IMR-90 (cell line): ENCODE measurements at regions not wholly inside any gene's neighbourhood (a gene's known extent, or its start where the extent isn't known, plus 50 kb on each side); places are given as distances from the start of the nearest gene placed in this dataset.

ENCODE experiments used
- ATAC-seq: fragments of 200-7000 bp; cut with Tn5 transposase; 2 replicates; pipeline ENCODE4 v1.9.1; 2020; ENCODE audit warnings: low read depth, mild to moderate bottlenecking, moderate library complexity
- BruUV-seq: library from RNA; stranded (reverse); fragments of 400-500 nt; replicated peaks from 2 replicates; lab custom pipeline; 2021; lab: Mats Ljungman, UMichigan
- CTCF ChIA-PET: fragments of 300-600 bp; formaldehyde crosslinking; extraction: SDS; loops from one replicate; lab custom pipeline; 2021; ENCODE audit warnings: antibody characterized with exemption; lab: Yijun Ruan, JAX
- POLR2A ChIA-PET: fragments of 300-600 bp; sonication (Branson Sonifier 250); formaldehyde crosslinking; loops from one replicate; lab custom pipeline; 2022; ENCODE audit warnings: antibody characterized with exemption; ENCODE audit not compliant: unreplicated experiment; lab: Charles Lee
- DNase-seq: peaks from one replicate; pipeline ENCODE4 v3.0.0; 2013
- H2AFZ ChIP-seq: replicated peaks from 2 replicates; pipeline ENCODE3; 2013; ENCODE audit warnings: low read length, mild to moderate bottlenecking; ENCODE audit not compliant: poor library complexity
- H2AK5ac ChIP-seq: 2 replicates; pipeline ENCODE4 v1.6.1; 2013; ENCODE audit warnings: low read depth, low read length, inconsistent platforms
- H2AK9ac ChIP-seq: replicated peaks from 2 replicates; pipeline ENCODE3; 2013; ENCODE audit warnings: mild to moderate bottlenecking, low read depth, low read length, moderate library complexity; ENCODE audit not compliant: poor library complexity
- H2BK120ac ChIP-seq: 2 replicates; pipeline ENCODE4 v1.6.1; 2013; ENCODE audit warnings: low read depth, low read length, inconsistent platforms
- H2BK15ac ChIP-seq: 3 replicates; pipeline ENCODE4 v1.6.1; 2013; ENCODE audit warnings: low read depth, low read length, inconsistent platforms
- H2BK20ac ChIP-seq: 2 replicates; pipeline ENCODE4 v1.6.1; 2013; ENCODE audit warnings: low read depth, mild to moderate bottlenecking, inconsistent platforms, low read length, moderate library complexity
- H2BK5ac ChIP-seq: 2 replicates; pipeline ENCODE4 v1.6.1; 2013; ENCODE audit warnings: mild to moderate bottlenecking, low read depth, low read length, inconsistent platforms; ENCODE audit not compliant: poor library complexity, severe bottlenecking
- H3K14ac ChIP-seq: replicated peaks from 2 replicates; pipeline ENCODE4 v1.6.1; 2013; ENCODE audit warnings: low read depth, low read length, inconsistent platforms
- H3K18ac ChIP-seq: 2 replicates; pipeline ENCODE4 v1.6.1; 2013; ENCODE audit warnings: low read depth, low read length, control low read depth
- H3K23ac ChIP-seq: 2 replicates; pipeline ENCODE4 v1.6.1; 2013; ENCODE audit warnings: low read depth, low read length, inconsistent platforms
- H3K27ac ChIP-seq: 2 replicates; pipeline ENCODE4 v1.5.1; 2013; ENCODE audit warnings: mild to moderate bottlenecking, control low read depth, low read length; ENCODE audit not compliant: insufficient read depth
- H3K27me3 ChIP-seq: 2 replicates; pipeline ENCODE4 v1.6.1; 2013; ENCODE audit warnings: low read length; ENCODE audit not compliant: control insufficient read depth, insufficient read depth
- H3K36me3 ChIP-seq: 2 replicates; pipeline ENCODE4 v1.6.1; 2013; ENCODE audit warnings: low read length, mixed read lengths; ENCODE audit not compliant: control insufficient read depth, insufficient read depth
- H3K4ac ChIP-seq: 2 replicates; pipeline ENCODE4 v1.6.1; 2013; ENCODE audit warnings: low read depth, low read length, inconsistent platforms
- H3K4me1 ChIP-seq: 2 replicates; pipeline ENCODE4 v1.6.1; 2013; ENCODE audit warnings: low read length, mixed read lengths; ENCODE audit not compliant: control insufficient read depth, insufficient read depth
- H3K4me2 ChIP-seq: 2 replicates; pipeline ENCODE4 v1.6.1; 2013; ENCODE audit warnings: low read depth, mild to moderate bottlenecking, control low read depth, low read length, moderate library complexity
- H3K4me3 ChIP-seq: 2 replicates; pipeline ENCODE4 v1.5.1; 2013; ENCODE audit warnings: low read depth, mild to moderate bottlenecking, control low read depth, low read length, moderate library complexity; ENCODE audit not compliant: insufficient read depth
- H3K56ac ChIP-seq: 2 replicates; pipeline ENCODE4 v1.6.1; 2013; ENCODE audit warnings: low read length, inconsistent platforms; ENCODE audit not compliant: insufficient read depth; ENCODE audit errors: extremely low read depth
- H3K79me1 ChIP-seq, 2 experiments: 2 replicates each; pipeline ENCODE4 v1.6.1; 2013; ENCODE audit warnings: low read length in 2 of 2, inconsistent platforms in 1 of 2, low read depth in 1 of 2
- H3K9ac ChIP-seq: 2 replicates; pipeline ENCODE4 v1.6.1; 2013; ENCODE audit warnings: low read depth, low read length, control low read depth
- H3K9me1 ChIP-seq: 2 replicates; pipeline ENCODE4 v1.6.1; 2013; ENCODE audit warnings: low read length, inconsistent platforms; ENCODE audit not compliant: insufficient read depth
- H3K9me3 ChIP-seq: 2 replicates; pipeline ENCODE4 v1.6.1; 2013; ENCODE audit warnings: low read length; ENCODE audit not compliant: control insufficient read depth, insufficient read depth
- H4K20me1 ChIP-seq: 2 replicates; pipeline ENCODE4 v1.6.1; 2013; ENCODE audit warnings: low read length, inconsistent platforms; ENCODE audit not compliant: insufficient read depth
- H4K5ac ChIP-seq: 2 replicates; pipeline ENCODE4 v1.6.1; 2013; ENCODE audit warnings: mild to moderate bottlenecking, low read depth, low read length, control low read depth
- H4K8ac ChIP-seq, 2 experiments: 2 replicates each; pipeline ENCODE4 v1.6.1; 2013; ENCODE audit warnings: low read depth in 2 of 2, low read length in 2 of 2, control low read depth in 1 of 2, inconsistent platforms in 1 of 2
- H4K91ac ChIP-seq: 2 replicates; pipeline ENCODE4 v1.6.1; 2013; ENCODE audit warnings: low read depth, low read length, inconsistent platforms; ENCODE audit not compliant: insufficient read depth
- BHLHE40 ChIP-seq: fragments of 150-350 bp; IDR thresholded peaks from 2 replicates; pipeline ENCODE4 v1.6.1; 2016; ENCODE audit warnings: mild to moderate bottlenecking, low read depth, low read length
- CEBPB ChIP-seq: IDR thresholded peaks from 2 replicates; pipeline ENCODE4 v1.6.1; 2012; ENCODE audit warnings: low read depth, low read length, improper control_type of control experiment
- CHD1 ChIP-seq: IDR thresholded peaks from 2 replicates; pipeline ENCODE4 v1.6.1; 2012; ENCODE audit warnings: low read depth, low read length, improper control_type of control experiment
- FOS ChIP-seq: fragments of 150-350 bp; IDR thresholded peaks from 2 replicates; pipeline ENCODE4 v1.6.1; 2016; ENCODE audit warnings: low read depth, low read length
- MAFK ChIP-seq: IDR thresholded peaks from 2 replicates; pipeline ENCODE4 v1.6.1; 2012; ENCODE audit warnings: low read depth, low read length, improper control_type of control experiment
- MAZ ChIP-seq: IDR thresholded peaks from 2 replicates; pipeline ENCODE4 v1.6.1; 2012; ENCODE audit warnings: low read depth, mild to moderate bottlenecking, low read length, improper control_type of control experiment, moderate library complexity, borderline replicate concordance
- MXI1 ChIP-seq: IDR thresholded peaks from 2 replicates; pipeline ENCODE4 v1.6.1; 2012; ENCODE audit warnings: low read depth, mild to moderate bottlenecking, low read length, moderate library complexity, borderline replicate concordance
- NFE2L2 ChIP-seq: fragments of 150-350 bp; IDR thresholded peaks from 2 replicates; pipeline ENCODE4 v1.6.1; 2016; ENCODE audit warnings: low read depth, mild to moderate bottlenecking, low read length
- POLR2A ChIP-seq: IDR thresholded peaks from 2 replicates; pipeline ENCODE4 v1.6.1; 2012; ENCODE audit warnings: mild to moderate bottlenecking, low read depth, low read length
- RAD21 ChIP-seq: IDR thresholded peaks from 2 replicates; pipeline ENCODE4 v1.6.1; 2012; ENCODE audit warnings: low read length, improper control_type of control experiment
- RCOR1 ChIP-seq: IDR thresholded peaks from 2 replicates; pipeline ENCODE4 v1.6.1; 2012; ENCODE audit warnings: mild to moderate bottlenecking, low read length, improper control_type of control experiment; ENCODE audit not compliant: insufficient replicate concordance
- RFX5 ChIP-seq: IDR thresholded peaks from 2 replicates; pipeline ENCODE4 v1.8.0; 2012; ENCODE audit warnings: low read depth, mild to moderate bottlenecking, low read length, moderate library complexity
- SMC3 ChIP-seq: fragments of 150-350 bp; IDR thresholded peaks from 2 replicates; pipeline ENCODE4 v1.6.1; 2016; ENCODE audit warnings: low read depth, mild to moderate bottlenecking, antibody characterized with exemption, low read length, moderate library complexity
- WGBS, 2 experiments: methylation state at CpG; one replicate each; pipeline versions ENCODE4 v1.1.5 to v1.1.7; 2013; ENCODE audit warnings: missing lambda C conversion rate in 2 of 2; ENCODE audit not compliant: insufficient read length in 1 of 2; ENCODE audit errors: extremely low coverage in 2 of 2; 5-methylcytosine and 5-hydroxymethylcytosine counted together
- dilution Hi-C: fragments of 300-500 bp; cut with HindIII; formaldehyde crosslinking; loops from one replicate; pipeline ENCODE4 v1.14.3; 2018; ENCODE audit warnings: low sequenced_read_pairs; ENCODE audit not compliant: unreplicated experiment
- in situ Hi-C: fragments of 300-500 bp; cut with MboI; formaldehyde crosslinking; loops from 3 replicates; pipeline ENCODE4 v1.14.3; 2019; ENCODE audit warnings: low sequenced_read_pairs, inconsistent platforms, mixed read lengths
- intact Hi-C: fragments of 100-400 bp; cut with micrococcal nuclease; formaldehyde crosslinking; loops from 2 replicates; pipeline ENCODE4 v1.10.0; 2022
- TF ChIP-seq, protein P1 (sequence below): fragments of 150-350 bp; IDR thresholded peaks from 2 replicates; pipeline ENCODE4 v1.6.1; 2017; ENCODE audit warnings: mild to moderate bottlenecking, antibody characterized with exemption, low read length, low read depth
- TF ChIP-seq, protein P2 (sequence below): fragments of 150-350 bp; IDR thresholded peaks from 2 replicates; pipeline ENCODE4 v1.6.1; 2016; ENCODE audit warnings: low read depth, mild to moderate bottlenecking, low read length, moderate library complexity, borderline replicate concordance
- TF ChIP-seq, protein P3 (sequence below): conservative IDR thresholded peaks from 2 replicates; pipeline ENCODE4 v1.5.1; 2012; ENCODE audit warnings: mild to moderate bottlenecking, low read depth, low read length, improper control_type of control experiment

DNA sequence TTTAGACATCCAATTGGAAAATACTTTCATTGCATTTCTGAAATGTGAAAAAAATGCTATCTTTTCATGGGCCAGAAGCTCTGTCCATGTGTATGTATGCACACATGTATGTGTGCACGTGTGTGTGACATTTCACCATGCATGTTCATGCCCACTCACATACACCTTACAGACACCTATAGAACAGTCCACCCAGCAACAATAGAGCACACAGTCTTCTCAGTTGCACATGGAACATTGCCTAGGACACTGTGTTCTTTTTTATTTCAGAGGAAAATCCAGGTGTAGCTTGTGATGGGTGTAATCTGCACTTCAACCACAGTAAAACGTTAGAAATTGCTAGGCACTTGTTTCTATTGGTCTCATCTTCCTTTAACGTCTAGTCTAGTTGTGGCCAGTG is 114.8 kb upstream of the RGPD4 start:
- ATAC-seq (no peak), DNase-seq (no peak)
- BruUV-seq = no TSS peak
- WGBS, 2 experiments = no CpG with 5 or more reads among the region's 3 CpGs
- ChIA-PET POLR2A (no interaction called here), CTCF (no interaction called here)
- no peaks in the 10 kb centered on the region for H3K79me1 ChIP-seq
- H2AK9ac ChIP-seq = no peak overlapping the region
- H3K23ac ChIP-seq = no peak overlapping the region
- dilution Hi-C loops = no loop called here
- no peak overlapping the region for H2BK5ac ChIP-seq
- no peak overlapping the region for H3K4me2 ChIP-seq
- H4K20me1 ChIP-seq = no peaks in the 10 kb centered on the region
- H3K9me1 ChIP-seq = no peaks in the 10 kb centered on the region
- H3K4me3 ChIP-seq = no peak overlapping the region
- no peak overlapping the region for H3K56ac ChIP-seq
- no peak overlapping the region for H2AK5ac ChIP-seq
- intact Hi-C loops = no loop called here
- H3K14ac ChIP-seq = no peak overlapping the region
- no peaks in the 10 kb centered on the region for H3K9me3 ChIP-seq
- no peak overlapping the region for H4K5ac ChIP-seq
- H3K9ac ChIP-seq = no peak overlapping the region
- in situ Hi-C loops = no loop called here
- no peak overlapping the region for H2AFZ ChIP-seq
- no peak overlapping the region for H2BK120ac ChIP-seq
- no peak overlapping the region for H4K91ac ChIP-seq
- no peaks in the 10 kb centered on the region for H3K36me3 ChIP-seq
- H2BK20ac ChIP-seq = no peak overlapping the region
- no peaks in the 10 kb centered on the region for H3K4me1 ChIP-seq
- TF ChIP-seq, protein P1, sequence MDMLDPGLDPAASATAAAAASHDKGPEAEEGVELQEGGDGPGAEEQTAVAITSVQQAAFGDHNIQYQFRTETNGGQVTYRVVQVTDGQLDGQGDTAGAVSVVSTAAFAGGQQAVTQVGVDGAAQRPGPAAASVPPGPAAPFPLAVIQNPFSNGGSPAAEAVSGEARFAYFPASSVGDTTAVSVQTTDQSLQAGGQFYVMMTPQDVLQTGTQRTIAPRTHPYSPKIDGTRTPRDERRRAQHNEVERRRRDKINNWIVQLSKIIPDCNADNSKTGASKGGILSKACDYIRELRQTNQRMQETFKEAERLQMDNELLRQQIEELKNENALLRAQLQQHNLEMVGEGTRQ = no peak
- TF ChIP-seq, protein P2, sequence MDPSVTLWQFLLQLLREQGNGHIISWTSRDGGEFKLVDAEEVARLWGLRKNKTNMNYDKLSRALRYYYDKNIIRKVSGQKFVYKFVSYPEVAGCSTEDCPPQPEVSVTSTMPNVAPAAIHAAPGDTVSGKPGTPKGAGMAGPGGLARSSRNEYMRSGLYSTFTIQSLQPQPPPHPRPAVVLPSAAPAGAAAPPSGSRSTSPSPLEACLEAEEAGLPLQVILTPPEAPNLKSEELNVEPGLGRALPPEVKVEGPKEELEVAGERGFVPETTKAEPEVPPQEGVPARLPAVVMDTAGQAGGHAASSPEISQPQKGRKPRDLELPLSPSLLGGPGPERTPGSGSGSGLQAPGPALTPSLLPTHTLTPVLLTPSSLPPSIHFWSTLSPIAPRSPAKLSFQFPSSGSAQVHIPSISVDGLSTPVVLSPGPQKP = no peak
- TF ChIP-seq MAZ (no peak), MXI1 (no peak), RCOR1 (no peak), NFE2L2 (no peak), SMC3 (no peak), BHLHE40 (no peak), RFX5 (no peak), CHD1 (no peak), POLR2A (no peak), RAD21 (no peak), CEBPB (no peak), MAFK (no peak), FOS (no peak)
- TF ChIP-seq, protein P3, sequence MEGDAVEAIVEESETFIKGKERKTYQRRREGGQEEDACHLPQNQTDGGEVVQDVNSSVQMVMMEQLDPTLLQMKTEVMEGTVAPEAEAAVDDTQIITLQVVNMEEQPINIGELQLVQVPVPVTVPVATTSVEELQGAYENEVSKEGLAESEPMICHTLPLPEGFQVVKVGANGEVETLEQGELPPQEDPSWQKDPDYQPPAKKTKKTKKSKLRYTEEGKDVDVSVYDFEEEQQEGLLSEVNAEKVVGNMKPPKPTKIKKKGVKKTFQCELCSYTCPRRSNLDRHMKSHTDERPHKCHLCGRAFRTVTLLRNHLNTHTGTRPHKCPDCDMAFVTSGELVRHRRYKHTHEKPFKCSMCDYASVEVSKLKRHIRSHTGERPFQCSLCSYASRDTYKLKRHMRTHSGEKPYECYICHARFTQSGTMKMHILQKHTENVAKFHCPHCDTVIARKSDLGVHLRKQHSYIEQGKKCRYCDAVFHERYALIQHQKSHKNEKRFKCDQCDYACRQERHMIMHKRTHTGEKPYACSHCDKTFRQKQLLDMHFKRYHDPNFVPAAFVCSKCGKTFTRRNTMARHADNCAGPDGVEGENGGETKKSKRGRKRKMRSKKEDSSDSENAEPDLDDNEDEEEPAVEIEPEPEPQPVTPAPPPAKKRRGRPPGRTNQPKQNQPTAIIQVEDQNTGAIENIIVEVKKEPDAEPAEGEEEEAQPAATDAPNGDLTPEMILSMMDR = no peak
- H3K18ac ChIP-seq = no peak overlapping the region
- no peak overlapping the region for H3K4ac ChIP-seq
- H4K8ac ChIP-seq = no peak overlapping the region
- H3K27me3 ChIP-seq = no peaks in the 10 kb centered on the region
- H2BK15ac ChIP-seq = no peak overlapping the region
- no peak overlapping the region for H3K27ac ChIP-seq
